ENCODE measurements at regions not wholly inside any gene's neighbourhood (a gene's known extent, or its start where the extent isn't known, plus 50 kb on each side); places are given as distances from the start of the nearest gene placed in this dataset.

- TF ChIP-seq CTCF (IDR thresholded peaks at IDR 0.05) = no peak
- no peak for TF ChIP-seq POLR2A (IDR thresholded peaks at IDR 0.05)
- TF ChIP-seq POLR2AphosphoS5 (IDR thresholded peaks at IDR 0.05) = no peak
Observed at GRCh38 chr12:19596434-19597166, 157.3 kb downstream of the AEBP2 start.

Data from sigmoid colon (tissue), 4 donors.